ENCODE measurements at regions not wholly inside any gene's neighbourhood (a gene's known extent, or its start where the extent isn't known, plus 50 kb on each side); places are given as distances from the start of the nearest gene placed in this dataset.

DNA sequence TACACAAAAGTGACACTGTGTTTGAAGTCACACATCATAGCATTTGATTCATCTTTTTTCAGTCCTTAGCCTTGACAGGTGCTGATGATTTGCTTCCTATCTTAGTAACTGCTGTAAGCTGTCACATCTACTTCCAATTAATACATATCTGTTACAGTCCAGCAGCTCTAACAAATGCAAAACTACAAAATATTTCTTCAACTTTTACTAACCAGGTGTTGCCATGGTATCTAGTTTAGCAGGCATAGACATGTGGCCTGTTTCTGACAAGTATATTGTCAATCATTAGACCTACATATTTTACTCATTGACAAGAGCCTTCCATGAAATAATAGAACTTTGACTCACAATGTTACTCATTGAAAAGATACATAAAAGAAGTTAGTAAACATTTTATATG, 1159.7 kb downstream of the GRIK2 start:
- no peak for TF ChIP-seq EZH2 (IDR thresholded peaks at IDR 0.05; ENCODE audit: low read depth, low read length, severe bottlenecking)
- TF ChIP-seq, protein P1, sequence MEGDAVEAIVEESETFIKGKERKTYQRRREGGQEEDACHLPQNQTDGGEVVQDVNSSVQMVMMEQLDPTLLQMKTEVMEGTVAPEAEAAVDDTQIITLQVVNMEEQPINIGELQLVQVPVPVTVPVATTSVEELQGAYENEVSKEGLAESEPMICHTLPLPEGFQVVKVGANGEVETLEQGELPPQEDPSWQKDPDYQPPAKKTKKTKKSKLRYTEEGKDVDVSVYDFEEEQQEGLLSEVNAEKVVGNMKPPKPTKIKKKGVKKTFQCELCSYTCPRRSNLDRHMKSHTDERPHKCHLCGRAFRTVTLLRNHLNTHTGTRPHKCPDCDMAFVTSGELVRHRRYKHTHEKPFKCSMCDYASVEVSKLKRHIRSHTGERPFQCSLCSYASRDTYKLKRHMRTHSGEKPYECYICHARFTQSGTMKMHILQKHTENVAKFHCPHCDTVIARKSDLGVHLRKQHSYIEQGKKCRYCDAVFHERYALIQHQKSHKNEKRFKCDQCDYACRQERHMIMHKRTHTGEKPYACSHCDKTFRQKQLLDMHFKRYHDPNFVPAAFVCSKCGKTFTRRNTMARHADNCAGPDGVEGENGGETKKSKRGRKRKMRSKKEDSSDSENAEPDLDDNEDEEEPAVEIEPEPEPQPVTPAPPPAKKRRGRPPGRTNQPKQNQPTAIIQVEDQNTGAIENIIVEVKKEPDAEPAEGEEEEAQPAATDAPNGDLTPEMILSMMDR (IDR thresholded peaks at IDR 0.05; ENCODE audit: control extremely low read depth in 1 of 3, insufficient read depth in 1 of 3, low read depth in 1 of 3, low read length in 3 of 3), result no peak
- TF ChIP-seq CHD2 (IDR thresholded peaks at IDR 0.05; ENCODE audit: low read length), result no peak

Measured in H1 (cell line).